ENCODE measurements at regions not wholly inside any gene's neighbourhood (a gene's known extent, or its start where the extent isn't known, plus 50 kb on each side); places are given as distances from the start of the nearest gene placed in this dataset.

DNA sequence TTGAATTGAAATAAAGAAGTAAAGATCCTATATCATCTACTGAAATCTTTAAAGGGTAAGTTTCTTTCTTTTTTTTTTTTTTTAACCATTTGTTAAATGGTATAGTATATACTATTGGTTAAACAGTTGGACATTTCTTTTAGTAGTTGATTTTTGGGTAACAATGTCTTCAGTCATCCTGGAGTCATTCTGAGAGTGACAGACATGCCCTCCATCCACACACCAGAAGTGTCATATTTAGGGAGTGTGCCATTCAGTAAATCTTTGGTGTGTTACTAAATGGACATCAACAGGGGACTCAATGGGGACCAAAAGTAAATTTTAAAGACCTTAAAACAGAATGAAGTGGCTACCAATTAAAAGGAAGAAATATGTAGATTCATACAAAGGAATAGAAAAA lies 50.8 kb upstream of the SLC39A10 start:
- Histone ChIP-seq H3K27me3 (no peaks in the 10 kb centered on the region), H3K36me3 (no peaks in the 10 kb centered on the region), H3K27ac (no peak overlapping the region), H3K4me3 (no peak overlapping the region), H3K9me3 (no peaks in the 10 kb centered on the region), H3K4me1 (no peaks in the 10 kb centered on the region)
- in situ Hi-C loops (cut with MboI; ENCODE audit: low sequenced_read_pairs in 4 of 4): no loop called here
- no peak for TF ChIP-seq POLR2A (IDR thresholded peaks at IDR 0.05)
- TF ChIP-seq, protein P1, sequence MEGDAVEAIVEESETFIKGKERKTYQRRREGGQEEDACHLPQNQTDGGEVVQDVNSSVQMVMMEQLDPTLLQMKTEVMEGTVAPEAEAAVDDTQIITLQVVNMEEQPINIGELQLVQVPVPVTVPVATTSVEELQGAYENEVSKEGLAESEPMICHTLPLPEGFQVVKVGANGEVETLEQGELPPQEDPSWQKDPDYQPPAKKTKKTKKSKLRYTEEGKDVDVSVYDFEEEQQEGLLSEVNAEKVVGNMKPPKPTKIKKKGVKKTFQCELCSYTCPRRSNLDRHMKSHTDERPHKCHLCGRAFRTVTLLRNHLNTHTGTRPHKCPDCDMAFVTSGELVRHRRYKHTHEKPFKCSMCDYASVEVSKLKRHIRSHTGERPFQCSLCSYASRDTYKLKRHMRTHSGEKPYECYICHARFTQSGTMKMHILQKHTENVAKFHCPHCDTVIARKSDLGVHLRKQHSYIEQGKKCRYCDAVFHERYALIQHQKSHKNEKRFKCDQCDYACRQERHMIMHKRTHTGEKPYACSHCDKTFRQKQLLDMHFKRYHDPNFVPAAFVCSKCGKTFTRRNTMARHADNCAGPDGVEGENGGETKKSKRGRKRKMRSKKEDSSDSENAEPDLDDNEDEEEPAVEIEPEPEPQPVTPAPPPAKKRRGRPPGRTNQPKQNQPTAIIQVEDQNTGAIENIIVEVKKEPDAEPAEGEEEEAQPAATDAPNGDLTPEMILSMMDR (IDR thresholded peaks at IDR 0.05 in 4 of 5, conservative IDR thresholded peaks at IDR 0.05 in 1 of 5): no peak
- DNase-seq (no peak), ATAC-seq (no peak)
- intact Hi-C loops (cut with DNase I; ENCODE audit: low total_unique reads): no loop called here

DNA sequence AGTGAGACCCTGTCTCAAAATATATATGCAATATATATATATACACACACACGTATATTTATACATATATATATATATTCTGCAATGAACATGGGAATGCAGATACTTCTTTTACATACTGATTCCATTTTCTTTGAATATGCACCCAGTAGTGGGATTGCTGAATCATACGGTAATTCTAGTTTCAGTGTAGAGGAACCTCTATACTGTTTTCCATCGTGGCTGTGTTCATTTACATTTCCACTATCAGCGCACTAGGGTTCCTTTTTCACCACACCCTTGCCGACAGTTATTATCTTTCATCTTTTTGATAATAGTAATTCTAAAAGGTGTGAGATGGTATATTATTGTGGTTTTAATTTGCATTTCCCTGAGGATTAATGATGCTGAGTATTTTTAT lies 52.3 kb upstream of the SLC39A10 start:
- no peak for DNase-seq
- Histone ChIP-seq H3K4me3 (no peak overlapping the region), H3K4me1 (no peaks in the 10 kb centered on the region), H3K36me3 (no peaks in the 10 kb centered on the region), H3K27me3 (no peaks in the 10 kb centered on the region), H3K27ac (no peak overlapping the region), H3K9me3 (no peaks in the 10 kb centered on the region)
- intact Hi-C loops (cut with DNase I; ENCODE audit: low total_unique reads): no loop called here
- ATAC-seq: no peak
- TF ChIP-seq POLR2A (IDR thresholded peaks at IDR 0.05): no peak
- TF ChIP-seq, protein P1 (IDR thresholded peaks at IDR 0.05 in 4 of 5, conservative IDR thresholded peaks at IDR 0.05 in 1 of 5): no peak
- in situ Hi-C loops (cut with MboI; ENCODE audit: low sequenced_read_pairs in 4 of 4): no loop called here

DNA sequence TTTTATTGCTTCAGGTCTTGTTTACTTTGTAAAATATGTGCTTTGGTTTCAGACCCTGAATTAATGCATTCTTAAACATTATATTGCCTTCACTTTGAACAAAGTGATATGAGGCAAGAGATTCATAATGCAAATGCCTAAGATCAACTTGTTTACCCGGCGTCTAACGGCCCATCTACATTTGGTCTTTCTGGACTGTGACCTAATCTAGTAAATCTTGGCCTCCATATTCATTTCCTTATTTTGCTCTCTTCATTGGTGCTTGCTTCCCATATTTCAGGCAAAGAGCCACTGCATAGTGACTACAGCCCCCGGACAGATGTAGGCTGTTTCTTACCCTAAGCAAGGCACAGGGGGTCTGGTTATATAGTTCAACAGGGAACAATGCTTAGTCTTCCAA lies 53.0 kb upstream of the SLC39A10 start:
- Histone ChIP-seq H3K27ac (no peak overlapping the region), H3K4me3 (no peak overlapping the region), H3K36me3 (no peaks in the 10 kb centered on the region), H3K9me3 (no peaks in the 10 kb centered on the region), H3K4me1 (no peaks in the 10 kb centered on the region), H3K27me3 (no peaks in the 10 kb centered on the region)
- ATAC-seq (no peak), DNase-seq (no peak)
- intact Hi-C loops (cut with DNase I; ENCODE audit: low total_unique reads): no loop called here
- TF ChIP-seq POLR2A (IDR thresholded peaks at IDR 0.05): no peak
- in situ Hi-C loops (cut with MboI; ENCODE audit: low sequenced_read_pairs in 4 of 4): no loop called here

DNA sequence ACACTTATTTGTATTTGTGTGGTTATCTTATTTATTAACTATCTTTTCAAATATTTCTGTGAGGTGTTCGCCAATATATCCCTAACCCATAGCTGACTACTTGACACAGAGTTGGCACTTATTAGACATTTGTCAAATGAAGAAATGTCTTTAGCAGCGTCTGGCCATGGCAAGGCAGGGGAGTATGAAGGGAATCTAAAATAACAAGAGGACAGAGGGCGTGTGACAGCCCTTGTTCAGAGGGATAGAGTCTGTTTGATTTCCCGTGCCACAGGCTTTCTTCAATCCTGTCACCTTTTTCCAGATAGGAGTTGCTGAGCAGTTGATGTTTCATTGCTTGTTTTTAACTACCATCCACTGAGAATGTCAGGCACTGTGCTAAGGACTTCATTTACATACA lies 53.6 kb upstream of the SLC39A10 start:
- Histone ChIP-seq H3K9me3 (no peaks in the 10 kb centered on the region), H3K27me3 (no peaks in the 10 kb centered on the region), H3K4me3 (no peak overlapping the region), H3K4me1 (no peaks in the 10 kb centered on the region), H3K36me3 (no peaks in the 10 kb centered on the region), H3K27ac (no peak overlapping the region)
- TF ChIP-seq, protein P1 (IDR thresholded peaks at IDR 0.05 in 4 of 5, conservative IDR thresholded peaks at IDR 0.05 in 1 of 5): no peak
- TF ChIP-seq POLR2A (IDR thresholded peaks at IDR 0.05): no peak
- no peak for ATAC-seq
- no peak for DNase-seq
- intact Hi-C loops (cut with DNase I; ENCODE audit: low total_unique reads): no loop called here
- in situ Hi-C loops (cut with MboI; ENCODE audit: low sequenced_read_pairs in 4 of 4): no loop called here

DNA sequence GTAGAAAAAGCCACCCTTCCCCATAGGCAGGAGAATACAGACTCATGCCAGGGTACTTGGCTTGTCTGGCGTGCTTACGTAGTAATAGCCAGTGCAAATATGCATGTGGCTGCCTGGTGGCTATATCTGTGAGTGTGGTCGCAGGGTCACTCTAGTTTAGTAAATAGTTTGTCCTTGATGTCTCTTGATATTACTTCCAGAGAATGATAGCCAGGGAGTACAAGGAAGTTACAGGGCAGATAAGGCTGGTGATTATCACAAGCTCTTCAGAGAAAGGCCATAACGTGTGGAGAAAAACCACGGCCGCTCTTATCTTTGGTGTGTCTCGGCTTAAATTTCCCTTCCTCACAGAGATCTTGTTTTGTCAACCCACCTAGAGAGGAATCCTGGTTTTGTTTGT lies 54.3 kb upstream of the SLC39A10 start:
- ATAC-seq: no peak

More for the DNA sequence above, 54.3 kb upstream of the SLC39A10 start:
- no peak overlapping the region for H3K27ac ChIP-seq
- no peaks in the 10 kb centered on the region for H3K27me3 ChIP-seq
- intact Hi-C loops (cut with DNase I; ENCODE audit: low total_unique reads) (no loop called here), in situ Hi-C loops (cut with MboI; ENCODE audit: low sequenced_read_pairs in 4 of 4) (no loop called here)
- H3K4me1 ChIP-seq: no peaks in the 10 kb centered on the region
- no peak for DNase-seq
- H3K36me3 ChIP-seq: no peaks in the 10 kb centered on the region
- no peaks in the 10 kb centered on the region for H3K9me3 ChIP-seq
- TF ChIP-seq POLR2A (IDR thresholded peaks at IDR 0.05): no peak
- TF ChIP-seq, protein P1 (IDR thresholded peaks at IDR 0.05 in 4 of 5, conservative IDR thresholded peaks at IDR 0.05 in 1 of 5): no peak
- no peak overlapping the region for H3K4me3 ChIP-seq
